Progenitor cell of endocrine pancreas (in vitro differentiated cells): ENCODE measurements at regions not wholly inside any gene's neighbourhood (a gene's known extent, or its start where the extent isn't known, plus 50 kb on each side); places are given as distances from the start of the nearest gene placed in this dataset.

Source experiments
- DNase-seq: peaks from one replicate; pipeline ENCODE4 v3.0.0; 2021; ENCODE audit warnings: low spot score; ENCODE audit not compliant: unreplicated experiment
- H3K27ac Mint-ChIP-seq: 2 replicates; pipeline ENCODE4 v1.8.0; 2021; ENCODE audit warnings: mild to moderate bottlenecking, moderate library complexity, mixed read lengths
- H3K27me3 Mint-ChIP-seq: 2 replicates; pipeline ENCODE4 v1.8.0; 2021; ENCODE audit warnings: mixed read lengths
- H3K36me3 Mint-ChIP-seq: 2 replicates; pipeline ENCODE4 v1.8.0; 2022; ENCODE audit warnings: mixed read lengths; ENCODE audit not compliant: insufficient read depth
- H3K4me1 Mint-ChIP-seq: 2 replicates; pipeline ENCODE4 v1.8.0; 2021; ENCODE audit warnings: low read depth, mixed read lengths
- H3K4me3 Mint-ChIP-seq: 2 replicates; pipeline ENCODE4 v1.8.0; 2021; ENCODE audit warnings: low read depth, mild to moderate bottlenecking, moderate library complexity, mixed read lengths
- H3K9me3 Mint-ChIP-seq: 2 replicates; pipeline ENCODE4 v1.8.0; 2021; ENCODE audit warnings: low read depth, mixed read lengths
- TF ChIP-seq, protein P1 (sequence below): fragments of 200-600 bp; sonication (generic); IDR thresholded peaks from one replicate; pipeline ENCODE4 v1.5.0; 2021; ENCODE audit warnings: antibody characterized with exemption, mild to moderate bottlenecking; ENCODE audit not compliant: unreplicated experiment

DNA sequence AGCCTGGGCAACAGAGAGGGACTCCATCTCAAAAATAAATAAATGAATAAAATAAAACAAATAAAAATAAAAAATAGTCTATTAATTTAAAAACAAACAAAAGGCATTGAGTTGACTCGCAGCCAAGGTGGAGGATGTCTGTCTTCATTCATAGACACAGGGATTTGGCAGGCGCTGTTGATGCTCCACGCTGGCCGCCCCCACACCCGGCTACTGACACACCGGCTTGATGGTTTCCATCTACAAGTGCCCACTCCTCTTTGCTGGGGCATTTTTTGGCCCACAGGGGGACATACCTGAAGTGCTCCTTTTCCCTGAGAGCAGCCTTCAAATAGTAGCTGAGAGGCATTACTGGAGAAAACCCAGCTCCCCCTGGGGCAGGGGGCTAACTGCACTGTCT, 178.3 kb upstream of the RALGAPA2 start:
- H3K36me3 Mint-ChIP-seq, result no peaks in the 10 kb centered on the region

DNA sequence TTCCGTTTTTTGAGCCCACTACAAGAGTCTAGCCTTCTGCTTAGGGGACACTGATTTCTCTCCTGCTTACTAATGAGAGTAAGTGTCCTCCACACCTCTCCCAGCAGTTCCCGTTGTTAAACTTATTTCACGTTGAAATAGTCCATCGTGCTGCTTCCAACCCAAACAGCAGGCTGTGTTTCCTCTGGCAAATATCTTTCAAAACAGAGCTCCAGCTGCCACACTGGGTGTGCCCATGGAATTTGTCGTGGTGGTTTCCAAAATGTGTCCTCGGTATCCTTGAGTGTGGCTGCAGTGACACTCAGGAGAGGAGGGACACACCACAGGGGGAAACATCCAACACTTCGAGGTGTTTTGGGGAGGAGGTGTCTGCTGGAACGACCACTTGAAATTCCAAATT, 176.5 kb upstream of the RALGAPA2 start:
- H3K27ac Mint-ChIP-seq, result no peak overlapping the region
- peaks cover 51% of the 10 kb centered on the region for H3K27me3 Mint-ChIP-seq
- TF ChIP-seq, protein P1, sequence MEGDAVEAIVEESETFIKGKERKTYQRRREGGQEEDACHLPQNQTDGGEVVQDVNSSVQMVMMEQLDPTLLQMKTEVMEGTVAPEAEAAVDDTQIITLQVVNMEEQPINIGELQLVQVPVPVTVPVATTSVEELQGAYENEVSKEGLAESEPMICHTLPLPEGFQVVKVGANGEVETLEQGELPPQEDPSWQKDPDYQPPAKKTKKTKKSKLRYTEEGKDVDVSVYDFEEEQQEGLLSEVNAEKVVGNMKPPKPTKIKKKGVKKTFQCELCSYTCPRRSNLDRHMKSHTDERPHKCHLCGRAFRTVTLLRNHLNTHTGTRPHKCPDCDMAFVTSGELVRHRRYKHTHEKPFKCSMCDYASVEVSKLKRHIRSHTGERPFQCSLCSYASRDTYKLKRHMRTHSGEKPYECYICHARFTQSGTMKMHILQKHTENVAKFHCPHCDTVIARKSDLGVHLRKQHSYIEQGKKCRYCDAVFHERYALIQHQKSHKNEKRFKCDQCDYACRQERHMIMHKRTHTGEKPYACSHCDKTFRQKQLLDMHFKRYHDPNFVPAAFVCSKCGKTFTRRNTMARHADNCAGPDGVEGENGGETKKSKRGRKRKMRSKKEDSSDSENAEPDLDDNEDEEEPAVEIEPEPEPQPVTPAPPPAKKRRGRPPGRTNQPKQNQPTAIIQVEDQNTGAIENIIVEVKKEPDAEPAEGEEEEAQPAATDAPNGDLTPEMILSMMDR, result no peak
- H3K4me3 Mint-ChIP-seq, result no peak overlapping the region
- no peaks in the 10 kb centered on the region for H3K9me3 Mint-ChIP-seq
- no peaks in the 10 kb centered on the region for H3K36me3 Mint-ChIP-seq
- H3K4me1 Mint-ChIP-seq, result peaks cover 3% of the 10 kb centered on the region
- no peak for DNase-seq

More for the DNA sequence above, 178.3 kb upstream of the RALGAPA2 start:
- Mint-ChIP-seq H3K4me1 (peaks cover 3% of the 10 kb centered on the region), H3K27me3 (peaks cover 44% of the 10 kb centered on the region), H3K4me3 (no peak overlapping the region), H3K9me3 (peaks cover 2% of the 10 kb centered on the region), H3K27ac (no peak overlapping the region)
- DNase-seq, result no peak
- TF ChIP-seq, protein P1, result no peak

DNA sequence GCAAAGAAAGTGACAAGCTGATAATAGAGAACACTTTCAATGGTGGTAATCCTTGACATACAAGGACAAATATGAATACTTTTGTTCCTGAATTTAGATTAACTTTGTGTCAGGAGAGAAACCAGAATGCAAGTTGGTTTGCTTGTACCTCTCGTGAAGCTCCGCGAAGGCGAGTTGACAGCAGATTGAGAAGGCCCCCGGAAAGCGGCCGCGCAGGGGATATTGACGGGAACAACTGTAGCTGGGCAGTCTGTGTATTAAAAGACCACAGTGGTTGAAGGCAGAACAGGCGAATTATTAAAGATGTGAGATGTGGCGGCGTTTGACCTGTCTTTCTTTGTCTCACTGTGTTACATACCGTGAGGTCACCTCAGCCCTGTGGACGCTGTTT, 175.8 kb upstream of the RALGAPA2 start:
- no peak for DNase-seq
- TF ChIP-seq, protein P1, result no peak
- H3K4me3 Mint-ChIP-seq, result no peak overlapping the region
- H3K27ac Mint-ChIP-seq, result no peak overlapping the region
- no peaks in the 10 kb centered on the region for H3K36me3 Mint-ChIP-seq
- peaks cover 3% of the 10 kb centered on the region for H3K4me1 Mint-ChIP-seq
- H3K9me3 Mint-ChIP-seq, result no peaks in the 10 kb centered on the region
- H3K27me3 Mint-ChIP-seq, result peaks cover 53% of the 10 kb centered on the region

DNA sequence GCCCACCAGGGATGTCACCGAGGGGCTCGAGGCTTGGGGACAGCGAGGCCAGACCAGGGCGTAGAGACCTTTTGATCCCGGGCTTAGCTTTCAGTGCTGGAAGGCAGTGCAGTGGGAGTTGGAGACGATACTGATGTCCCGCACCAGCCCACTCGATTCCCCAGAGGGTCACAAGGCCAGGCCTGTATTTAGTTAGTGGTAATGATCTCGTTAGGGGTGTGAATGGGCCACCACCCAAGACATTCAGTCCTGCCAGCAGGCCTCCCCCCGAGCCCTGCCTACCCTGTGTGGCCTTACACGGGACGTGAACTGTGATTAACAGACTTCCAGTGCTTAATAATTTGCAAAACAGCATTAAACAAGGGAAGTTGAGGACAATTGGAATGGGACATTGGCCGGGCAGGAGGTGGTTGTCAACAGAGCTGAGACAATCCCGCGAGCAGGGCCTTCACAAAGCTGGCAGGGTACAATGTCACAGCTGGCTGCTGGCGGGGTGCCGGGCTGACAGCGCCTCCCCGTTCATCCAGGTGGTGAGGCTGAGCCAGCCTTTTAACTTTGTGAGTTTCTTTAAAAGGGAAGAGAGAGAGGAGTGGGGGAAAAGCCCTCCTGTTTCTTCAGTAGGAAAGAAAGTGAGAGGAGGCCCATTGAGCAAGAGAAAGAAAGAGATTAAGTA, 175.3 kb upstream of the RALGAPA2 start:
- TF ChIP-seq, protein P1, result no peak
- Mint-ChIP-seq H3K4me3 (no peak overlapping the region), H3K9me3 (no peaks in the 10 kb centered on the region), H3K27ac (no peak overlapping the region), H3K36me3 (no peaks in the 10 kb centered on the region), H3K4me1 (peaks cover 3% of the 10 kb centered on the region), H3K27me3 (peaks cover 53% of the 10 kb centered on the region)
- no peak for DNase-seq

DNA sequence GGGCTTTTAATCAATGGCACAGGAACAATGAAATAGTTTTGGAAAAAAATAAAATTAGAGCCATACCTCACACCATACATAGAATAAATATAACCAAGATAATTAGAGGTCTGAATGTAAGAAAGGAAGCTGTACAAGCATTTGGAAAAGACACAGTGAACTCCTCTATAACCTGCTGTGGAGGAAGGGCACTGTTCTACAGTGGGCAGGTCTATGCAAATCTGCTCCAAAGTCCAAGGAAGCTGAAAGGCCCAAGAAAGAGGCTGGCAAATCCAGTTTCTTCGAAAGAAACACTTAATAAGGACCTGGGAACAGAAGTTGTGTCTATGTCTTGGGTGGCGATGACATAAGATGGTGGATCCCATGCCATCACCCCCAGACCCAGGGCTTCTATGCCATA, 169.4 kb upstream of the RALGAPA2 start:
- no peaks in the 10 kb centered on the region for H3K36me3 Mint-ChIP-seq
- TF ChIP-seq, protein P1, result no peak
- DNase-seq, result no peak
- no peaks in the 10 kb centered on the region for H3K9me3 Mint-ChIP-seq
- H3K27ac Mint-ChIP-seq, result no peak overlapping the region
- H3K4me1 Mint-ChIP-seq, result no peaks in the 10 kb centered on the region
- no peak overlapping the region for H3K4me3 Mint-ChIP-seq
- peaks cover 21% of the 10 kb centered on the region for H3K27me3 Mint-ChIP-seq
